ENCODE measurements at regions not wholly inside any gene's neighbourhood (a gene's known extent, or its start where the extent isn't known, plus 50 kb on each side); places are given as distances from the start of the nearest gene placed in this dataset.
"Not testable (repeated sequence)": the region's sequence is repeated elsewhere in the genome, so short reads cannot be mapped to it uniquely, and the experiment has no call there.

GRCh38 chr9:81002242-81002641 is 687.1 kb downstream of the TLE1 start:
- DNase-seq (ENCODE audit: low spot score), result no peak
- in situ Hi-C loops (cut with MboI; ENCODE audit: low sequenced_read_pairs, unreplicated experiment), result no loop called here
- TF ChIP-seq CTCF (IDR thresholded peaks at IDR 0.05; ENCODE audit: borderline replicate concordance, control extremely low read depth, extremely low read depth, insufficient read depth, missing control alignments), result no peak

DNA sequence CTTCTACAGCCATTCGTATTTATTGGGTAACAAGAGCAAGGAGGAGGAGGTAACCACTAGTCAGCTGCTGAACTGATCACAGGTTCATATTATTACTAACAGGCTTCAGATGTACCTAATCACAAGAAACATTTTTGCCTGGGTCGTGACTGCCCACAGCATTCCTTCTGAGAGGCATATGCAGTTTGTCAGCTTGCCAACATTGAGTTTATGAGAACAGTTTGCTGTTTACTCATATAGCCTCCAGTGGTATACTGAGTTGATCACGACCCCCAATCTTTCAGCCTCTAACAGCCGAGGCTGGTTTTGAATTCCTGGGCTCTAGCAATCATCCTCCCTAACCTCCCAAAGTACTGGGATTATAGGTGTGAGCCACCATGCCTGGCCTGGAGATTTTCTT is 693.6 kb downstream of the TLE1 start:
- TF ChIP-seq CTCF (IDR thresholded peaks at IDR 0.05; ENCODE audit: borderline replicate concordance, control extremely low read depth, extremely low read depth, insufficient read depth, missing control alignments), result no peak
- DNase-seq (ENCODE audit: low spot score), result no peak
- in situ Hi-C loops (cut with MboI; ENCODE audit: low sequenced_read_pairs, unreplicated experiment), result no loop called here

- in situ Hi-C loops (cut with MboI; ENCODE audit: low sequenced_read_pairs, unreplicated experiment), result no loop called here
Measured at GRCh38 chr9:80994892-80995291, 694.5 kb downstream of the TLE1 start.

GRCh38 chr9:80985595-80985994 is 703.8 kb downstream of the TLE1 start:
- in situ Hi-C loops (cut with MboI; ENCODE audit: low sequenced_read_pairs, unreplicated experiment); DNase-seq (ENCODE audit: low spot score): not testable (repeated sequence)

More at GRCh38 chr9:80994892-80995291, 694.5 kb downstream of the TLE1 start:
- no peak for DNase-seq (ENCODE audit: low spot score)
- no peak for TF ChIP-seq CTCF (IDR thresholded peaks at IDR 0.05; ENCODE audit: borderline replicate concordance, control extremely low read depth, extremely low read depth, insufficient read depth, missing control alignments)

DNA sequence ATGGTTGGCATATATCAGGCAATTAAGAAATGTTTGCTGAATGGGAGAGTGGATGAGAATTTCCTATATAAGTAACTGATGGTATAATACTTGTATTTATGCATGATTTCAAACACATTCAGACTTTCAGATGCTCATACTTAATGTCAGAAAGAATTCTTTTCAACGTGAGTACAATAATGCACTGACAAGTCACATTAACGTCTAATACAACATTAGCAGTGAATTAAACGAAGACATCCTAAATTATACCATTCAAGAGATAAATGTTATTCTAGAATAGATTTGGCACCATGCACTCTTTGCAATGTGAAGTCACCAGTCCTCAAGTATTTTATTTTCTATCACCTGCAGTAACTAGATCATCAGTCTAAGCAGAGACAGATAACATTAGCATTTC is 712.9 kb downstream of the TLE1 start:
- TF ChIP-seq CTCF (IDR thresholded peaks at IDR 0.05; ENCODE audit: borderline replicate concordance, control extremely low read depth, extremely low read depth, insufficient read depth, missing control alignments), result no peak
- DNase-seq (ENCODE audit: low spot score), result no peak
- in situ Hi-C loops (cut with MboI; ENCODE audit: low sequenced_read_pairs, unreplicated experiment), result no loop called here

GRCh38 chr9:80970377-80970776 is 719.0 kb downstream of the TLE1 start:
- DNase-seq (ENCODE audit: low spot score); in situ Hi-C loops (cut with MboI; ENCODE audit: low sequenced_read_pairs, unreplicated experiment): not testable (repeated sequence)

DNA sequence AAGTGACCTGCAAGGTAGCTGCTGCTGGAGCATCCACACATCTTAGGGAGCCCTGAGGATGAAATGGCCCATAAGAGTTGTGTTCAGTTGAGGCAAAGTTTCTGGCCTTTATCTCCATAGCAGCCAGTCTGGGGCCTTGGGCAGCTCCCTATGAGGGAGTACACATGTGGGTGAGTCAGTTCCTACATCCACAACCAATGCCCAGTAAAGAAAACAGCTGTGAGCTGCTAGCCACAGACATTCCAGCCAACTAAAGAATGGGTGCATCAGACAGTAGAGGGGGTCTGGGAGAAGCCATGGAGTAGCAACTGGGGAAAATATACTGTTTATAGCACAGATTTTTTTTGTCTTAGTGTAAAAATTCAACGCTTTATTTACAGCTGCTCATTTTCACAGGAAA is 720.7 kb downstream of the TLE1 start:
- no peak for TF ChIP-seq CTCF (IDR thresholded peaks at IDR 0.05; ENCODE audit: borderline replicate concordance, control extremely low read depth, extremely low read depth, insufficient read depth, missing control alignments)
- DNase-seq (ENCODE audit: low spot score), result no peak
- in situ Hi-C loops (cut with MboI; ENCODE audit: low sequenced_read_pairs, unreplicated experiment), result no loop called here

- no peak for DNase-seq (ENCODE audit: low spot score)
- in situ Hi-C loops (cut with MboI; ENCODE audit: low sequenced_read_pairs, unreplicated experiment), result no loop called here
- no peak for TF ChIP-seq CTCF (IDR thresholded peaks at IDR 0.05; ENCODE audit: borderline replicate concordance, control extremely low read depth, extremely low read depth, insufficient read depth, missing control alignments)
Measured at GRCh38 chr9:80964914-80965313, 724.4 kb downstream of the TLE1 start.

Data from GM13976 (cell line).